ENCODE measurements at regions not wholly inside any gene's neighbourhood (a gene's known extent, or its start where the extent isn't known, plus 50 kb on each side); places are given as distances from the start of the nearest gene placed in this dataset.

GRCh38 chr6:92024110-92024509 lies 1395.2 kb downstream of the EPHA7 start (continued):
- TF ChIP-seq YY1 (IDR thresholded peaks at IDR 0.05; ENCODE audit: low read depth, low read length) (no peak), EGR1 (IDR thresholded peaks at IDR 0.05; ENCODE audit: borderline replicate concordance, low read depth, low read length) (no peak)

Data from H1 (cell line).